HEK293T (cell line): ENCODE measurements at regions not wholly inside any gene's neighbourhood (a gene's known extent, or its start where the extent isn't known, plus 50 kb on each side); places are given as distances from the start of the nearest gene placed in this dataset.

Source experiments
- CTCF ChIA-PET: fragments of 350-600 bp; formaldehyde crosslinking; extraction: SDS; loops from one replicate; lab custom pipeline; 2021; ENCODE audit warnings: antibody characterized with exemption, inconsistent platforms; lab: Yijun Ruan, JAX
- POLR2A ChIA-PET: fragments of 350-600 bp; formaldehyde crosslinking; extraction: SDS; loops from one replicate; lab custom pipeline; 2020; ENCODE audit warnings: antibody characterized with exemption, inconsistent platforms; lab: Yijun Ruan, JAX
- DNase-seq: peaks from one replicate; pipeline ENCODE4 v3.0.0; 2012; ENCODE audit warnings: mixed read lengths; ENCODE audit errors: extremely low spot score
- ARNT ChIP-seq: fragments of 450-650 bp; IDR thresholded peaks from 2 replicates; pipeline ENCODE4 v1.6.1; 2017; ENCODE audit warnings: mild to moderate bottlenecking
- BHLHE40 ChIP-seq: fragments of 450-650 bp; IDR thresholded peaks from 2 replicates; pipeline ENCODE4 v1.6.1; 2016; ENCODE audit warnings: mild to moderate bottlenecking, moderate library complexity, borderline replicate concordance
- CTBP1 ChIP-seq: fragments of 450-650 bp; IDR thresholded peaks from 2 replicates; pipeline ENCODE4 v1.6.1; 2016; ENCODE audit warnings: borderline replicate concordance
- FOXK2 ChIP-seq: fragments of 450-650 bp; IDR thresholded peaks from 2 replicates; pipeline ENCODE4 v1.6.1; 2016; ENCODE audit warnings: mild to moderate bottlenecking
- FOXM1 ChIP-seq: fragments of 450-650 bp; IDR thresholded peaks from 2 replicates; pipeline ENCODE4 v1.6.1; 2017; ENCODE audit warnings: mild to moderate bottlenecking, borderline replicate concordance
- HDGF ChIP-seq: fragments of 450-650 bp; IDR thresholded peaks from 2 replicates; pipeline ENCODE4 v1.6.1; 2017; ENCODE audit warnings: antibody characterized with exemption, borderline replicate concordance
- L3MBTL2 ChIP-seq: fragments of 450-650 bp; conservative IDR thresholded peaks from 2 replicates; pipeline ENCODE4 v1.6.1; 2016; ENCODE audit warnings: mild to moderate bottlenecking
- LEF1 ChIP-seq: fragments of 450-650 bp; IDR thresholded peaks from 2 replicates; pipeline ENCODE4 v1.6.1; 2017; ENCODE audit warnings: mild to moderate bottlenecking, borderline replicate concordance
- NFRKB ChIP-seq: fragments of 450-650 bp; IDR thresholded peaks from 2 replicates; pipeline ENCODE4 v1.6.1; 2016; ENCODE audit warnings: mild to moderate bottlenecking, moderate library complexity
- SP1 ChIP-seq: fragments of 450-650 bp; IDR thresholded peaks from 2 replicates; pipeline ENCODE4 v1.6.1; 2017
- SUZ12 ChIP-seq: fragments of 450-650 bp; IDR thresholded peaks from 2 replicates; pipeline ENCODE4 v1.6.1; 2016; ENCODE audit warnings: mild to moderate bottlenecking
- TARDBP ChIP-seq: fragments of 450-650 bp; IDR thresholded peaks from 2 replicates; pipeline ENCODE4 v1.6.1; 2016
- ZNF384 ChIP-seq: fragments of 450-650 bp; IDR thresholded peaks from 2 replicates; pipeline ENCODE4 v1.6.1; 2016
- TF ChIP-seq, protein P1 (sequence below): fragments of 450-650 bp; IDR thresholded peaks from 2 replicates; pipeline ENCODE4 v1.6.1; 2016

DNA sequence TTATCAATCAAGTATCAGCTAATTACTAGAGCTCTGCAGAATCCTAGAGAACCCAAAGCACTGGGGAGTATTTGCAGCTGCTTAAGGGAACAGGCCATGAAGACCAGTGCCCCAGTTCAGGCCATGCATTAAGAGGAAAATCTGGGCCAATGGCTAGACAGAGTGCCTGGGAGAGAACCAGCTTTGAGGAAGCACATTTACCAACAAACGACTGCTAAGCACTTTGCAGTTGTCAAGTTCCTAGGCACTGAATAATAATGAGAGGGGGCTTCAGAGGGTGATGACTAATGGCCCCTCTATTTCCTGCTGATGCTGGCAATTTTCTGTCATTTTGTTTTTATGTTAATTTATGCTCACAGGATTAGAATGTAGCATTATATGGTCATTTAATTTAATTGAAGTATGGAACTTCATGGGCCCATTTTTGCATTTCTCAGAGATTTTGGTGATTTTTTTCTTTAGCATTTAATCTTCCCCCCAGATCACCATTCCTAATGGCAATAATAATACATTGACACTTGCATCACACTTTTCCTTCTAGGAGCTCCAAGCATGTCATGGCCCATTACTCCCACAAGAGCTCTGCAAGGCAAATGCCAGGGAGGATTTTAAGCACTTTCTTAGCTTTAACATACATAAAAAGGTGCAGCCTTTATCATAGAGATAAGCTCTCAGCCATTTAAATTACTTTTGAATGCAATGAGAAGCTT, 147.7 kb upstream of the SPATS2L start:
- no peak for DNase-seq
- ChIA-PET POLR2A (no interaction called here), CTCF (interaction anchor here (0.6 kb wide), 1 partner anchor 145 kb away, joined by 3 read pairs; no protein-coding TSS in a partner anchor)
- no peak for TF ChIP-seq FOXM1
- TF ChIP-seq BHLHE40: no peak
- no peak for TF ChIP-seq L3MBTL2
- TF ChIP-seq SP1: no peak
- TF ChIP-seq FOXK2: no peak

DNA sequence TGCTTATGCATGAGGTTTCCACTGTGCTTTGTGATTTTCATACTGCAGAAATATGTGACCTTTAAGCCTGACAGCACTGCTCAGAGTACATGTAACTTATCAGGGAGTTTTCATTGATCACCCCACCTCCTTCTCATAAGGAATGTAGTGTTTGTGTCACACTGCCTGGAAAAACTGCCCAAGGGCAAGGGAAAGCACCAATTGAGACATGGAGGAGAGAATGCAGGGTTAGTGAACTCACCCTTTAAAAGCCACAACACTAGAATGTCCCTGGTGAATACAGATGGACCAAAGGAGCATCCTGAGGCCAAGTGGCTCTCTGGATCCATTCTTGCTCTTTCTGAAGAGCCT, 147.2 kb upstream of the SPATS2L start:
- DNase-seq: no peak
- POLR2A ChIA-PET: no interaction called here
- CTCF ChIA-PET: no interaction called here
- TF ChIP-seq, protein P1, sequence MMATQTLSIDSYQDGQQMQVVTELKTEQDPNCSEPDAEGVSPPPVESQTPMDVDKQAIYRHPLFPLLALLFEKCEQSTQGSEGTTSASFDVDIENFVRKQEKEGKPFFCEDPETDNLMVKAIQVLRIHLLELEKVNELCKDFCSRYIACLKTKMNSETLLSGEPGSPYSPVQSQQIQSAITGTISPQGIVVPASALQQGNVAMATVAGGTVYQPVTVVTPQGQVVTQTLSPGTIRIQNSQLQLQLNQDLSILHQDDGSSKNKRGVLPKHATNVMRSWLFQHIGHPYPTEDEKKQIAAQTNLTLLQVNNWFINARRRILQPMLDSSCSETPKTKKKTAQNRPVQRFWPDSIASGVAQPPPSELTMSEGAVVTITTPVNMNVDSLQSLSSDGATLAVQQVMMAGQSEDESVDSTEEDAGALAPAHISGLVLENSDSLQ: no peak
- TF ChIP-seq TARDBP: no peak
- TF ChIP-seq L3MBTL2: no peak
- TF ChIP-seq BHLHE40: no peak
- TF ChIP-seq ZNF384: no peak
- no peak for TF ChIP-seq ARNT
- TF ChIP-seq FOXK2: no peak
- no peak for TF ChIP-seq CTBP1
- no peak for TF ChIP-seq NFRKB
- no peak for TF ChIP-seq FOXM1

DNA sequence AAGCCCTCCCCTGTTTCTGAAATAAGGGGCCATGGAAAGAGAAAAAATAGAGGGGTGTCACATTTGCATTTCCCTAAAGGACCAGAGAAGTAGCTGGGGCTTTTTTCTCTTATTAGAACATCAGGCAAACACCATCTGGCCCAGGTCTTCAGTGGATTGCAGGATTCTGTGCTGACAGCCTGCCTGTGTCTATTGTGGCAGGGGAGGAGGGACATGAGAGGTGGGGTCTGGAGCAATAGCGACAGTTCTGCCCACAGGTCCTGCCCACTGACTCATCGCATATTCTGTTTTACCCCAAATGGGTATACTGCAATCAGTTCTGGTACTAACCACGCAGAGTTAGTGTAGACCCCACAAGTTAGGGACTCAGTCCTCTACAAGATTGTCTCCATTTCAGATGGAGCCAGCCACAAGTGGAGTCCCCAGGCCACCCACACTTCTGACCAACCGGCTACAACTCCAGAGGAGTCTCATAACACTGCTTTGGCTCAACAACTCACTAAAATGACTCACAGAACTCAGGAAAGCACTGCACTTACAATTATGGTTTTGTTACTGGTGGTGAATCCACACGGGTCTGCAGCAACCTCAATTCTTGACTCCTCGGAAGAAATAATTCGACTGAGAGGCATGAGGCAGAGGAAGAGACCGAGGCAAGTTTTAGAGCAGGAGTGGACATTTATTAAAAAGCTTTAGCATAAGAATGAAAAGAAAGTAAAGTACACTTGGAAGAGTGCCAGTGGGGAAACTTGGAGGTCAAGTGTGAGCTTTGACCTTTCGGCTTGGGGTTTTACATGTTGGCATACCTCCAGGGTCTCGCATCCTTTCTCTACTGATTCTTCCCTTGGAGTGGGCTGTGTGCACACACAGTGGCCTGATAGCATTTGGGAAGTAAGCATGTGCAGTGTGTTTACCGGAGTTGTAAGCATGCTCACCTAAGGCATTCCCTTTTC, 146.4 kb upstream of the SPATS2L start:
- DNase-seq: no peak
- TF ChIP-seq ZNF384: no peak
- no peak for TF ChIP-seq L3MBTL2
- TF ChIP-seq, protein P1: no peak
- TF ChIP-seq ARNT: no peak
- ChIA-PET CTCF (no interaction called here), POLR2A (no interaction called here)

DNA sequence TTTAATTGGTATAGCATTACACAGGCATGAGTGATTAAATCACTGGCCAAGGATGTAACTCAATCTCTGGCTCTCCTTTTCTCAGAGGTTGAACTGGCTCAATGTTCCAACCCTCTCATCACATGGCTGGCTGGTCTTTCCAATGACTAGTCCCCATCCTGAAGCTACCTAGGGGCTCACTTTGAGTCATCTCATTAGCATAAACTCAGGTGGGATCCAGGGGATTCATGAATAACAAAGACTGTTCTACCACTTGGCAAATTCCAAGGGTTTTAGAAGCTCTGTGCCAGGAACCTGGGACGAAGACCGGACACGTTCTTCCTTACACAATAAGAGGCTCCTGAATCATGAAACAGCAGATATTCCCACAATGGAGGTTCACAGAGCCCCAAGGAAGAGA, 145.0 kb upstream of the SPATS2L start:
- TF ChIP-seq SUZ12 (no peak), TARDBP (no peak)
- CTCF ChIA-PET: no interaction called here
- POLR2A ChIA-PET: no interaction called here

DNA sequence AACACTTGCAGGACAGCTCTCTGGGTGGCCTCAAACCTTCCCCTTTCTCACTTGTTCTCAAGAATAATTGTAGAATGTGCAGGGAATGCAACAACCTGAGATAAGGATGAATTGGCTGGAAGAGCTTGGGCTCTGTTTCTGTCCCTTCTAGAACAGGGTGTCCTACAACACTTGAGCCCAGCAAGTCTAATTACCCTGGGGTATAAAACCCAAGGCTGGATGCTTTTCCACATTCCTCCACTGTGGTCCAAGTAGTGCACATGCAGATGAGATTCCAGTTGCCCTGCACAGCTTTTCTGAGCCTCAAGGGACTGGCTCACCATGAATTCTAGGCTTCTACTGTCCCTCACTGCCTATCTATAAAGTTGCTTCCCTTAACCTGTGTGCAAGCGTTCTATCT, 140.8 kb upstream of the SPATS2L start:
- TF ChIP-seq LEF1: no peak
- no peak for TF ChIP-seq TARDBP
- no peak for TF ChIP-seq SP1
- TF ChIP-seq SUZ12: no peak
- ChIA-PET CTCF (no interaction called here), POLR2A (no interaction called here)
- no peak for DNase-seq

More for the DNA sequence above, 145.0 kb upstream of the SPATS2L start:
- no peak for DNase-seq

DNA sequence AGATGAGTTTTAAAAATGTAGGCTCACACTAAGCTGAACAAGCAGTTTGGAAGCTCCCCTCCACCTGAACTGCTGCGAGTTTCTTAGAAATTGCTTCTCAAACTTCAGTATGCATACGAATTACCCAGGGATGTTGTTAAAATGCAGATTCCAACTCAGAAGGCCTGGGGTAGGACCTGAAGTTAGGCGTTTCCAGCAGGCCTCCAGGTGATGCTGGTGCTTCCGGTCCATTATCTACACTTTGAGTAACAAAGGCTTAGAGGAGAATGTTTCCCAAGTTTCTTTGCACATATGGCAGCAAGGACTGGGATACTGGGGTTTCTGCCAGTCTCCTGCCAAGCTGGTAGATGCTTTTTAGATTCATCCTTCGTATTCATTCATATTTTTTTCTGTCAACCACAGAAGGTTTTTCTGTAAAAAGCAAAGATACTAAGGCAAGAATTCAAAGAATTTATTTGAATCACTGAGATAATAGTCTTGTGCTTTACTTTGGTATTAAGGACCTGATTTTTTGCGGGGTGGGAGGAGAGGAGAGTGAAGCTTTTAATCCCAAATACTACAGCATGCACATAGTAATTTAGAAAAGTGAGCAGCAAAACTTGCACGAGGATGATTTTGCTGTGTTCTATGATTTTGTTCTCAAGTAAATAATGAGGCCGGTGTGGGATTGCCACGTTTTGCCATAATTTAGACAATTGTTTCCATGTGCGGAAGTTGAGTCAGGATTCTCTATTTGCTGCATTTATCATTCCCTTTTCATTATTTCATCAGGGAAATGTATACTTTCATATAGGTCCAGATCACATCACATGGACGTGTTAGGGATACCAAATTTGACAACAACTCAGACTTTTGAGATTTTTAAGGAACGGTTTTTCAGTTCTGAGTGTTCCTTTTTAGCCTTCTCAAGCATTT, 137.6 kb upstream of the SPATS2L start:
- ChIA-PET POLR2A (no interaction called here), CTCF (no interaction called here)
- no peak for TF ChIP-seq SP1
- no peak for TF ChIP-seq BHLHE40
- no peak for TF ChIP-seq FOXK2
- no peak for TF ChIP-seq ZNF384
- DNase-seq: no peak

DNA sequence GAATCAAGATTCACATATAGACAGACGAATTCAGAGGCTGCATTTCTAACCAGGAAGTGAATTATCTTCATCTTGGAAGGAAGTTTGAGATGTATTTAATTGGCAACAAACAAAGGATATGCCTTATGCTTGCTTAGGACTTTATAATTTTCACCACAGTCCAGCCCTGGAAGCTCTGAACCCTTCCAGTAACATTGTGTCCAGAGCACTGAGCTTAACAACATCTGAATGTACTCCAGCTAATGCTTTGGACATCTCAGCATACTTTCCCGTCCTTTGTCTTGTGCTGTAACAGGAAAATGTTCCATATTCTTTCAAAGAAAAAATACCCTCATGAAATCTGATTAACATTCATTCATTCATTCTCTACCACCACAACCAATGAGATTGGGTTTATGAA, 136.3 kb upstream of the SPATS2L start:
- ChIA-PET CTCF (no interaction called here), POLR2A (no interaction called here)
- DNase-seq: no peak
- TF ChIP-seq HDGF: no peak
- TF ChIP-seq, protein P1: no peak
- no peak for TF ChIP-seq TARDBP
- TF ChIP-seq LEF1: no peak
- TF ChIP-seq BHLHE40: no peak
